Activated T-cell treated with anti-CD3 and anti-CD28 coated beads, Interleukin-2, amount 50 U/mL, for 72 hours (primary cell): ENCODE measurements at regions not wholly inside any gene's neighbourhood (a gene's known extent, or its start where the extent isn't known, plus 50 kb on each side); places are given as distances from the start of the nearest gene placed in this dataset.
"Not testable (repeated sequence)": the region's sequence is repeated elsewhere in the genome, so short reads cannot be mapped to it uniquely, and the experiment has no call there.

Experiments used
- ATAC-seq, 2 donors: fragments of 150-1000 bp; cut with Tn5 transposase; replicated peaks in 1 of 2; 2 replicates each; pipeline ENCODE4 v1.10.0; 2021; ENCODE audit warnings: moderate library complexity in 2 of 2, mild to moderate bottlenecking in 1 of 2
- DNase-seq, 2 donors: peaks; one replicate each; pipeline ENCODE4 v3.0.0; 2021 to 2022; ENCODE audit warnings: mixed read lengths in 1 of 2
- H3K27ac Mint-ChIP-seq: one replicate; pipeline ENCODE4 v1.8.0; 2022; ENCODE audit warnings: mild to moderate bottlenecking, moderate library complexity, mixed read lengths
- H3K27me3 Mint-ChIP-seq: one replicate; pipeline ENCODE4 v1.8.0; 2022; ENCODE audit warnings: low read depth, mixed read lengths
- H3K36me3 Mint-ChIP-seq, 2 donors: one replicate each; pipeline ENCODE4 v1.8.0; 2022; ENCODE audit warnings: mixed read lengths in 2 of 2, mild to moderate bottlenecking in 1 of 2; ENCODE audit not compliant: insufficient read depth in 2 of 2
- H3K4me1 Mint-ChIP-seq: one replicate; pipeline ENCODE4 v1.8.0; 2022; ENCODE audit warnings: low read depth, mixed read lengths
- H3K4me3 Mint-ChIP-seq, 2 donors: one replicate each; pipeline ENCODE4 v1.8.0; 2022; ENCODE audit warnings: mild to moderate bottlenecking in 2 of 2, mixed read lengths in 2 of 2, moderate library complexity in 2 of 2
- H3K9me3 Mint-ChIP-seq, 2 donors: one replicate each; pipeline ENCODE4 v1.8.0; 2022; ENCODE audit warnings: mixed read lengths in 2 of 2

DNA sequence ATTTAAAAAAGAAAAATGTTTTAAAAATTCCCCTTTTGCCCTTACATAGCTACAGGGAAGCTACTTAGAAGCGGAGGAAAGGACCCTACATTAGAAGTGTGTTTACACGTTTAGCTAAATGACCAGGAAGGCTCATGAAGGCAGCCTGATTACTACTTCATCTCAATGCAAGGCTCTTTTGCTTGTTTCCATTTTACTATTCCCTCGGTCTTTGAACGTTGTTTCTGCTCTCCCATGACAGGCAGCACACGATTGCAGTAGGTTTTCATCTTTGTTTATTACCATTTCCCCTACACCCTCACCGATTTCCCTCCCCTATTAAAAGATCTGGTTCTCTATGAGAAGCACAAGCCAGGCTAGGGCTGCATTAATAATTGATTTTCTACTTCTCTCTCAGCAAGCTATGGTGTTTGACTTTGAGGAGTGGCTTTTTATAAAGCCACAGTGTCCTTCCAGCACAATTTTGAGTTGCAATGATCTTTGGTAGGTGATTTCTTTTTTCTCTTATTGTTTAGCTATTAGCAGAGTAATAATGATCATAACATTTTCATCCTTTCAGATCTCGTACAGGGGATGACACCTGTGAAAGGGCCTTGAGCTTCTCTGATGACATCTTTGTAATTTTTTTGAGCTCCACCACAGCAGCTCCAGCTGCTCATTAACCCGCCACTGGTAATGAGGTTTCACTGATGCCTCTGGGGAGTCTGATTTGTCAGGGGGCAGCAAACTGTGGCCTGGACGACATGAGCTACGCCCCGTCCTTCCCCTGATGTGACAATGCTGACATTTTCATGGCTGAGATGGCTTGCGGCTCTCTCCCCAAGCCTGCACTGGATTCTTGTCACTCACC lies 670.3 kb downstream of the UQCRFS1 start:
- ATAC-seq (no peak), DNase-seq (no peak)
- peaks cover 0 to 3% of the 10 kb centered on the region in 2 donors for H3K36me3 Mint-ChIP-seq
- no peak overlapping the region for H3K4me3 Mint-ChIP-seq
- no peaks in the 10 kb centered on the region for H3K27me3 Mint-ChIP-seq
- H3K9me3 Mint-ChIP-seq: peaks cover 0 to 5% of the 10 kb centered on the region in 2 donors
- H3K4me1 Mint-ChIP-seq: no peaks in the 10 kb centered on the region
- H3K27ac Mint-ChIP-seq: no peak overlapping the region

GRCh38 chr19:28541602-28542393 lies 671.2 kb downstream of the UQCRFS1 start:
- H3K27ac Mint-ChIP-seq: no peak overlapping the region
- ATAC-seq: no peak
- H3K4me3 Mint-ChIP-seq: no peak overlapping the region
- peaks cover 0 to 3% of the 10 kb centered on the region in 2 donors for H3K36me3 Mint-ChIP-seq
- peaks cover 3 to 5% of the 10 kb centered on the region in 2 donors for H3K9me3 Mint-ChIP-seq
- no peaks in the 10 kb centered on the region for H3K4me1 Mint-ChIP-seq
- H3K27me3 Mint-ChIP-seq: no peaks in the 10 kb centered on the region
- no peak for DNase-seq

DNA sequence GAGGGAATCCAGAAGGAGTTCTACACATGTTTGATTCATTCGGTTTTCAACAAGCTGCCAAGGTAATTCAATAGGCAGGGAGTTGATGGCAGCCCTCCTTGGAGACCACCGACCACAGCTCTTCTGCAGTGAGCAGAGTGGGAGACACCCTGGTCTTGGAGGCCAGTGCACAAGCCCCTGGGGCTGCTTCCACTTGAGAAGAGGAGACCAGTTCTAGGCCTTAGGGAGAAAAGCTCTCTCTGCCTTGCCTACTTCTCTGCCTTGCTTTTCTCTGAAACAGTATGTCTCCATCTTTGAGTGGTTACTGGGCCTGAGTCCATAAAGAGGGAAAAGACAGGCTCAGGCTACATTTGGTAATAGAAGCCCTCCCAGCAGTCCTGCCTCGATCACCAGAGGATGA lies 671.9 kb downstream of the UQCRFS1 start:
- Mint-ChIP-seq H3K4me1 (no peaks in the 10 kb centered on the region), H3K9me3 (peaks cover 3 to 5% of the 10 kb centered on the region in 2 donors), H3K27ac (no peak overlapping the region), H3K27me3 (no peaks in the 10 kb centered on the region), H3K36me3 (peaks cover 0 to 3% of the 10 kb centered on the region in 2 donors), H3K4me3 (no peak overlapping the region)
- DNase-seq (no peak), ATAC-seq (no peak)

DNA sequence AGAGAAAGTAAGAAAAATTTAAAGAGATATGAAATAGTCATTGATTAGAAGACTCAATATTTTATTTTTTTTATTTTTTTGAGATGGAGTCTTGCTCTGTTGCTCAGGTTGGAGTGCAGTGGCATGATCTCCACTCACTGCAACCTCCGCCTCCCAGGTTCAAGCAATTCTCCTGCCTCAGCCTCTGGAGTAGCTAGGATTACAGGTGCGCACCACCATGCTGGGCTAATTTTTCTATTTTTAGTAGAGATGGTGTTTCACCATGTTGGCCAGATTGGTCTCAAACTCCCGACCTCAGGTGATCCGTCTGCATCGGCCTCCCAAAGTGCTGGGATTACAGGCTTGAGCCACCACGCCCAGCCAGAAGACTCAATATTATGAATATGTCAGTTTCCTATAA lies 672.6 kb downstream of the UQCRFS1 start:
- H3K27me3 Mint-ChIP-seq, H3K4me1 Mint-ChIP-seq, DNase-seq, H3K9me3 Mint-ChIP-seq, H3K27ac Mint-ChIP-seq, H3K4me3 Mint-ChIP-seq, H3K36me3 Mint-ChIP-seq, ATAC-seq: not testable (repeated sequence)

- Mint-ChIP-seq H3K36me3 (peaks cover 0 to 3% of the 10 kb centered on the region in 2 donors), H3K4me3 (no peak overlapping the region), H3K27me3 (no peaks in the 10 kb centered on the region), H3K9me3 (peaks cover 4 to 7% of the 10 kb centered on the region in 2 donors), H3K4me1 (no peaks in the 10 kb centered on the region), H3K27ac (no peak overlapping the region)
- ATAC-seq (no peak), DNase-seq (no peak)
These were observed 673.2 kb downstream of the UQCRFS1 start for GRCh38 chr19:28539759-28540158.

- H3K27ac Mint-ChIP-seq, H3K27me3 Mint-ChIP-seq: not testable (repeated sequence)
These were observed 674.4 kb downstream of the UQCRFS1 start for GRCh38 chr19:28538579-28538978.

GRCh38 chr19:28537896-28538295 lies 675.1 kb downstream of the UQCRFS1 start:
- Mint-ChIP-seq H3K27ac (no peak overlapping the region), H3K4me3 (no peak overlapping the region), H3K27me3 (no peaks in the 10 kb centered on the region), H3K36me3 (peaks cover 0 to 6% of the 10 kb centered on the region in 2 donors), H3K9me3 (peaks cover 4 to 7% of the 10 kb centered on the region in 2 donors), H3K4me1 (no peaks in the 10 kb centered on the region)
- DNase-seq (no peak), ATAC-seq (no peak)

More at GRCh38 chr19:28538579-28538978, 674.4 kb downstream of the UQCRFS1 start:
- H3K4me3 Mint-ChIP-seq, H3K36me3 Mint-ChIP-seq, ATAC-seq, DNase-seq, H3K4me1 Mint-ChIP-seq, H3K9me3 Mint-ChIP-seq: not testable (repeated sequence)

- Mint-ChIP-seq H3K27me3 (no peaks in the 10 kb centered on the region), H3K9me3 (peaks cover 4 to 9% of the 10 kb centered on the region in 2 donors), H3K36me3 (peaks cover 0 to 6% of the 10 kb centered on the region in 2 donors), H3K27ac (no peak overlapping the region), H3K4me1 (no peaks in the 10 kb centered on the region), H3K4me3 (no peak overlapping the region)
- ATAC-seq (no peak), DNase-seq (no peak)
These were observed 675.9 kb downstream of the UQCRFS1 start for GRCh38 chr19:28537079-28537478.

GRCh38 chr19:28535352-28535775 lies 677.6 kb downstream of the UQCRFS1 start:
- no peak overlapping the region for H3K27ac Mint-ChIP-seq
- peaks cover 4 to 9% of the 10 kb centered on the region in 2 donors for H3K9me3 Mint-ChIP-seq
- no peaks in the 10 kb centered on the region for H3K4me1 Mint-ChIP-seq
- H3K36me3 Mint-ChIP-seq: peaks cover 0 to 6% of the 10 kb centered on the region in 2 donors
- H3K27me3 Mint-ChIP-seq: no peaks in the 10 kb centered on the region
- DNase-seq: no peak
- H3K4me3 Mint-ChIP-seq: no peak overlapping the region
- ATAC-seq: no peak

DNA sequence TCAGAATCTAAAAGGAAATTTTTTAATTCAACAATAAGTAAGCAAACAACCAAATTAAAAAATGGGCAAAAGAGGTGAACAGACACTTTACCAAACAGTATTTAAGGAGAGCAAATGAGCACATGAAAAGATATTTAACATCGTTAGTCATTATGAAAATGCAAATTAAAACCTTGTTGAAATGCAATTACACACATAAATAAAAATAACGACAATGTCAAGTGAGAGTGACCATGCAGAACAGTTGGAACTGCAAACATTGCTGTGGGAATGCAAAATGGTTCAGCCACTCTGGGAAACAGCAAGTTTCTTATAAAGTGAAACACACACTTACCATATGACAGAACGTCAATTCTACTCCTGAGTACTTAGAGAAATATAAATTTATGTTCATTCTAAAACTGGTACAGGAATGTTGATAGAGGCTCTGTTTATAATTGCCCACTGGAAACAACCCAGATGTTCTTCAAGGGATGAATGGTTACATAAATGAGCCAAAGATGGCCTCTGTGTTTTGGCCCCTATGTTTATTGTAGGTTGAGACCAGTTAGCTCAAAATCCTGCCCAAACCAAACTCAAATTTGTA lies 678.1 kb downstream of the UQCRFS1 start:
- no peak for DNase-seq
- Mint-ChIP-seq H3K4me1 (no peaks in the 10 kb centered on the region), H3K4me3 (no peak overlapping the region), H3K27me3 (no peaks in the 10 kb centered on the region), H3K36me3 (peaks cover 0 to 6% of the 10 kb centered on the region in 2 donors), H3K9me3 (peaks cover 4 to 9% of the 10 kb centered on the region in 2 donors), H3K27ac (no peak overlapping the region)
- no peak for ATAC-seq

DNA sequence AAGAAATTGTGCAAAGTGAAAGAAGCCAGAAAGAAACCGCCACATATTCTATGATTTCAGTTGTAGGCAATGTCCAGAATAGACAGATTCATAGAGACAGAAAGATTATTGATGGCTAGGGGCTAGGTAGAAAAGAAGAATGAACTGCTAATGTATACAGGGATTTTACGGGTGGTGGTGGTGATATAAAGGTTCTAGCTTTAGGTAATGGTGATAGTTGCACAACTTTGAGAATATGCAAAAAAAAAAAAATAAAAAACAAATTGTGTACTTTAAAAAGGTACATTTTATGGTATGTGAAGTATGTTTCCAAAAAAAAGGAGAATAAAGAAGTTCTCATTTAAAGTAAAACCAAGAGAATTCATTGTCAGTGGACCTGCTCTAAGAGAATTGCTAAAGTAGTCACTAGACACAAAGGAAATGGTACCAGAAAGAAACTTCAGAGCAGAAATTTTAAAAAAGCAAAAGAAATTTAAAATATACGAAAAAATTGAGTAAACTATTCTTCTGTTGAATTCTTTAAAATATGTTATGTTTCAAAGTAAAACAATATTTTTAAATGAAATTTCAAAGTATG lies 680.1 kb downstream of the UQCRFS1 start:
- H3K4me1 Mint-ChIP-seq: no peaks in the 10 kb centered on the region
- no peak for ATAC-seq
- H3K4me3 Mint-ChIP-seq: no peak overlapping the region
- no peak overlapping the region for H3K27ac Mint-ChIP-seq
- H3K9me3 Mint-ChIP-seq: peaks cover 3 to 11% of the 10 kb centered on the region in 2 donors
- H3K27me3 Mint-ChIP-seq: no peaks in the 10 kb centered on the region
- peaks cover 0 to 5% of the 10 kb centered on the region in 2 donors for H3K36me3 Mint-ChIP-seq
- no peak for DNase-seq

- Mint-ChIP-seq H3K9me3 (peaks cover 0 to 8% of the 10 kb centered on the region in 2 donors), H3K4me1 (no peaks in the 10 kb centered on the region), H3K27me3 (no peaks in the 10 kb centered on the region), H3K4me3 (no peak overlapping the region), H3K27ac (no peak overlapping the region), H3K36me3 (peaks cover 0 to 3% of the 10 kb centered on the region in 2 donors)
- ATAC-seq: no peak
- no peak for DNase-seq
These were observed 681.0 kb downstream of the UQCRFS1 start for GRCh38 chr19:28531979-28532378.
